A549 (cell line): ENCODE measurements at regions not wholly inside any gene's neighbourhood (a gene's known extent, or its start where the extent isn't known, plus 50 kb on each side); places are given as distances from the start of the nearest gene placed in this dataset.
"Not testable (repeated sequence)": the region's sequence is repeated elsewhere in the genome, so short reads cannot be mapped to it uniquely, and the experiment has no call there.

Source experiments
- CHD4 ChIP-seq: fragments of 200-600 bp; sonication (generic); IDR thresholded peaks from 2 replicates; pipeline ENCODE4 v1.6.1; 2016; ENCODE audit warnings: antibody characterized with exemption, mild to moderate bottlenecking, borderline replicate concordance
- CTCF ChIP-seq: fragments of >200 bp; sonication (Bioruptor Twin); formaldehyde crosslinking; IDR thresholded peaks from 3 replicates; pipeline ENCODE4 v1.5.1; 2016
- MAZ ChIP-seq: fragments of 150-350 bp; IDR thresholded peaks from 2 replicates; pipeline ENCODE4 v1.6.1; 2014; ENCODE audit warnings: antibody characterized with exemption, low read depth, low read length, borderline replicate concordance
- NR3C1 ChIP-seq: fragments of >200 bp; sonication (Bioruptor Twin); formaldehyde crosslinking; IDR thresholded peaks from 3 replicates; pipeline ENCODE4 v1.6.1; 2017
- POLR2A ChIP-seq: IDR thresholded peaks from 2 replicates; pipeline ENCODE4 v1.6.1; 2012; ENCODE audit warnings: mild to moderate bottlenecking, low read length
- RARB ChIP-seq: fragments of 250-450 bp; sonication (Bioruptor Pico); IDR thresholded peaks from 2 replicates; pipeline ENCODE4 v1.8.0; 2021; ENCODE audit warnings: mild to moderate bottlenecking, moderate library complexity
- TF ChIP-seq, protein P1 (sequence below): fragments of 200-600 bp; sonication (generic); IDR thresholded peaks from 2 replicates; pipeline ENCODE4 v1.6.1; 2016; ENCODE audit warnings: antibody characterized with exemption, mild to moderate bottlenecking, moderate library complexity
- TF ChIP-seq, protein P2 (sequence below): IDR thresholded peaks from 2 replicates; pipeline ENCODE4 v1.6.1; 2012

DNA sequence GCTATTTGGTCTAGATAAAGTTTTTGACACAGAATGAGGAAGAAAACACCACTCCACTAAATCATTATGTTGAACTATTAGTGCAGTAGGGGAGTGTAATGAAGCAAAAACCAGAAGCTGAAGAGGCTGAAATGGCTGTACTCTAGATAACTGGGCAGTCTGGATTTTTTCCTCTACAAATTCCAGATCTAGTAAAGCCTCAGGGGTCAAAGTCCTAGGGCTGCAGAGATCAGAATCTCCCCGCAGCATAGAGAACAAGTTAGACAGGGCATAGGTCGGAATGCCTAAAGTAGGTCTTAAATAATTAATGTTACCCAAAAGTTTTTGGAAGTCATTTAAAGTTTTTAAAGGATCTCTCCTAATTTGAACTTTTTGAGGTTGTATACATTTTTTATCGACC, 180.9 kb downstream of the OTOP1 start:
- TF ChIP-seq POLR2A; CTCF; RARB (CRISPR knock-in tag); NR3C1; CHD4; MAZ: not testable (repeated sequence)
- TF ChIP-seq, protein P1, sequence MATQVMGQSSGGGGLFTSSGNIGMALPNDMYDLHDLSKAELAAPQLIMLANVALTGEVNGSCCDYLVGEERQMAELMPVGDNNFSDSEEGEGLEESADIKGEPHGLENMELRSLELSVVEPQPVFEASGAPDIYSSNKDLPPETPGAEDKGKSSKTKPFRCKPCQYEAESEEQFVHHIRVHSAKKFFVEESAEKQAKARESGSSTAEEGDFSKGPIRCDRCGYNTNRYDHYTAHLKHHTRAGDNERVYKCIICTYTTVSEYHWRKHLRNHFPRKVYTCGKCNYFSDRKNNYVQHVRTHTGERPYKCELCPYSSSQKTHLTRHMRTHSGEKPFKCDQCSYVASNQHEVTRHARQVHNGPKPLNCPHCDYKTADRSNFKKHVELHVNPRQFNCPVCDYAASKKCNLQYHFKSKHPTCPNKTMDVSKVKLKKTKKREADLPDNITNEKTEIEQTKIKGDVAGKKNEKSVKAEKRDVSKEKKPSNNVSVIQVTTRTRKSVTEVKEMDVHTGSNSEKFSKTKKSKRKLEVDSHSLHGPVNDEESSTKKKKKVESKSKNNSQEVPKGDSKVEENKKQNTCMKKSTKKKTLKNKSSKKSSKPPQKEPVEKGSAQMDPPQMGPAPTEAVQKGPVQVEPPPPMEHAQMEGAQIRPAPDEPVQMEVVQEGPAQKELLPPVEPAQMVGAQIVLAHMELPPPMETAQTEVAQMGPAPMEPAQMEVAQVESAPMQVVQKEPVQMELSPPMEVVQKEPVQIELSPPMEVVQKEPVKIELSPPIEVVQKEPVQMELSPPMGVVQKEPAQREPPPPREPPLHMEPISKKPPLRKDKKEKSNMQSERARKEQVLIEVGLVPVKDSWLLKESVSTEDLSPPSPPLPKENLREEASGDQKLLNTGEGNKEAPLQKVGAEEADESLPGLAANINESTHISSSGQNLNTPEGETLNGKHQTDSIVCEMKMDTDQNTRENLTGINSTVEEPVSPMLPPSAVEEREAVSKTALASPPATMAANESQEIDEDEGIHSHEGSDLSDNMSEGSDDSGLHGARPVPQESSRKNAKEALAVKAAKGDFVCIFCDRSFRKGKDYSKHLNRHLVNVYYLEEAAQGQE, result not testable (repeated sequence)
- TF ChIP-seq, protein P2, sequence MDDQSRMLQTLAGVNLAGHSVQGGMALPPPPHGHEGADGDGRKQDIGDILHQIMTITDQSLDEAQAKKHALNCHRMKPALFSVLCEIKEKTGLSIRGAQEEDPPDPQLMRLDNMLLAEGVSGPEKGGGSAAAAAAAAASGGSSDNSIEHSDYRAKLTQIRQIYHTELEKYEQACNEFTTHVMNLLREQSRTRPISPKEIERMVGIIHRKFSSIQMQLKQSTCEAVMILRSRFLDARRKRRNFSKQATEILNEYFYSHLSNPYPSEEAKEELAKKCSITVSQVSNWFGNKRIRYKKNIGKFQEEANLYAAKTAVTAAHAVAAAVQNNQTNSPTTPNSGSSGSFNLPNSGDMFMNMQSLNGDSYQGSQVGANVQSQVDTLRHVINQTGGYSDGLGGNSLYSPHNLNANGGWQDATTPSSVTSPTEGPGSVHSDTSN, result not testable (repeated sequence)
